ENCODE measurements at regions not wholly inside any gene's neighbourhood (a gene's known extent, or its start where the extent isn't known, plus 50 kb on each side); places are given as distances from the start of the nearest gene placed in this dataset.
"Not testable (repeated sequence)": the region's sequence is repeated elsewhere in the genome, so short reads cannot be mapped to it uniquely, and the experiment has no call there.

DNA sequence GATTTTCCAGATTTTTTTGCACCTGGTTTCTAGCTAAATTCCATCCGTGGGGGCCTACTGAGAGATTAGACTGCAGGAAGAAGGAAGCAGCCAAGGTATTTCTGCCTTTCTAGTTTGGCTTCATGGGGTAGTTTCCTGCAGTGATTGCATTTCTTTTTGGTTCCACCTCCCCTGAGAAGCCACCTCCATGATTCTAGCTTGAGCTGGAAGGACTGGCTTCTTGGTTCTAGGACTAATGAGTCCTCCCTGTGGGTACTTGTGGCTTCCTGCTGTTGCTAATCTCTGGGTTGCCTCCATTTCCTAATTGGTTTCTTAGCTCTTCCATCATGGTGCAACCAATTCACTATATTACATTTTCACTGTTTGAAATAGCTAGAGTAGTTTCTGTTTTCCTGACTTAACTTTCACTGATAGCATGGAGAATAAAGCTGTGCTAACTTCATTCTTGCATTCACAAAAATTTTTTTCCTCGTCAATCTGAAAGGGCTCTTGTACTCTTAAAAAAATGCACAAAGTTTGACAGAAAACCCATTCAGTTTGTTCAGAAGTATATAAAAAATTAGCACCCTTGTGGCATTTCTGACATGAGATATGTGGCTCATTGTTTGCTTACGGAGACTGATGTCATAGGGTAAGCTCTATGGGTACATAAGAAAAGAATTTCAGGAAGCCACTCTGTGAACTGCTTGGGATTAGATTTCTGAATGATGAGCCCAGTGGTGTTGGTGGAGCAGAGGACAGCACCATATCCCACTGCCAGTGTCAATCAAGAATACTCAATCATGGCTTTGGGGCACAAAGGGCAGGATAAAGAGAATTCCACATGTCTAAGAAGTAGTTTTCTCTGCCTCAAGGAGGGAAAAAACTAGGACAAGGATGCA is 242.8 kb upstream of the RBMS1 start:
- DNase-seq: no peak

DNA sequence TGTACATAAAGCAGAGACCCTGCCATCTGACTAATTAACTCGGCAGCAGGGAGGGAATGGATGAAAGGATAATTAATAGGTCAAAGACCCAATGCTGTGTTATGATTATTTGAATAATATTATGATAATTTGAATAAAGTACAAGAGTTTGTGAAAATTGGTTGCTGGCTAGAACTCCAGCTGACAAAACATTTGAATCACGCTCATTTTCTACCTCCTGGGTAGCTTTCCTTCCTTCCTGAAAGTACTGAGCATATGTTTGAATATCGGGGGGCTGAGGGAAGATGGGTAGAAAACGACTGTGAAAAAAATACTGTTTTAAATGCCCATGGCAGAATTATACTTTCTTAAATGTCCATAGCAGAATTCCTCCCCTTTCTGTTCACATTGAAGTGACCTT is 243.6 kb upstream of the RBMS1 start:
- DNase-seq: no peak

DNA sequence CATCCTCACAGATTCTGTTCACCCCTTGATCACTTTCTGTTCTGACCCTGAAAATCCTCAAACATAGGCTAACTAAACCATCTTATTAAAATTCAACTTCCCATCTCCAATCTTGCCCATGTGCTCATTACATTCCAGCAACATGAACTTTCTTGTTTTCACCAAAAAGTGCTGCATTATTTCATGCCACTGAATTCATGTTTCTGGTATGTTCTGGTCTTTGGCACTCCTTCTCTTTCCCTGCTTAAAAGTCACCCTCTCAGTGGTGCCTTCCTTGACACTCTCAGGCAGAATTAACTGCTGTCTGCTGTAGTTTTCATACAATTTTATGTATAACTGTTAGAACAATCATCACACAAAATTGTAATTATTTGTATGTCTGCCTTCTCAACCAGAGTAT is 247.7 kb upstream of the RBMS1 start:
- DNase-seq: no peak

DNA sequence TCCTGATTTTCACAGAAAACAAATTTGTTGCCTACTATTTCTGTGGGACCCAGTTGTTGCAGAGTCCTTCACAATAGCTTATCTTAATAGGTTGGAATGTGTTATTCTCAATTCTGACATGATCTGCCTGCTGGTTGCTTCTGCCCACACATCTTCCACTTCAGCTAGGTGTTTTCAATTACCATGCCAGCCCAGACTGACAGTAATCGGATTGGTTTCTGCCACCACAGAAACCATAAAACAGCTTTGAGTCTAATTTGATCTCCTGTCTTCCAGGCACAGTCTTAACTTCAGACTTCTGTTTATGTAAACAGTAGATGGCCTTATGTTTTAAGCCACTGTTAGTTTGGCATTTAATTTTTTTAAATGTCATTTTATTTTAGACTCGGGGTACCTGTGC is 248.2 kb upstream of the RBMS1 start:
- no peak for DNase-seq

DNA sequence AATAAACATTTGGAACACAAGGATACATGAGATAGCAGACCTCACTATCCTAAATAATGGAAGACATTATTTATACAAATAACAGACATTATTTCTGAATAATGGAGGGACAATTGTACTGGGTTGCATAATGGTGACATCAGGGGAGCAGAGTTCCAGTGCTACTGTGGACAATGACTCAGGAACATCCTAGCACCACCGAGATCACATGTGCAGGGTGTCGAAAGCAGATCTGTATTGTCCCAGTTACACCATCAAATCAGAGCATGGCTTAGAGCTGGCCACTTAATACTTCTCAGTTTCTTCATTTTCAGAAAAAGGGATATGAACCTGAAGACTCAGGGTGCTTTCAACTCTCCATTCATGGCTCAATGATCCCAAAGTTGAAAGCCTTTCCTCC is 249.1 kb upstream of the RBMS1 start:
- DNase-seq: no peak

DNA sequence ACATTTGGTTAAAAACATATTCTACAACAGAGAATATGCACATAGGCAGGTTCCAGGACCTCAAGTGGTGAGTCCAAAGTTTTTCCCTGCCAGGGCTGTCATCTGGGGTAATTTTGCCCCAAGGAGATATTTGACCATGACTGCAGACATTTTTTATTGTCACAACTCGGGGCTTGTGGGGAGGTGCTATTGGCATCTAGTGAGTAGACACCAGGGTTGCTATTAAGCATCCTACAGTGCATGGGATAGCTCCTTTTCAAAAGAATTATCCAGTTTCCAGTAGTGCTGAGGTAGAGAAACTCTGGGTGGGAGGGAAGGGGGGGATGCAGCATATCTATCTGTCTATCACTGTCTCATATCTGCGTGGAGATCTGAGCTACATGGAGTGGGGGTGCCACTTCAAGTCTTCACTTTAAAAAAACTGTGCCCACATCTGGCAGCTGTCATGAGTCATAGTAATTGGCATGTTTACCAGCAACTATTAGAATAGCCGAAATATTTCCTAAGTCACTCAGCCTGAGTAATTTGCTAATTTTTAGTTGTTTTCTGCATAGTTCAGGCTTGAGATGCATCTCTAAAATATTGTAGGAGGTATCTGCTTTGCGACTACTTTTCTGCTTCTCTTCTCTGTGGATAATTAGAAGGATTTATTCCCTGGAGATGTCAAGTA is 254.0 kb upstream of the RBMS1 start:
- DNase-seq: peak; percentile 22 to 80

DNA sequence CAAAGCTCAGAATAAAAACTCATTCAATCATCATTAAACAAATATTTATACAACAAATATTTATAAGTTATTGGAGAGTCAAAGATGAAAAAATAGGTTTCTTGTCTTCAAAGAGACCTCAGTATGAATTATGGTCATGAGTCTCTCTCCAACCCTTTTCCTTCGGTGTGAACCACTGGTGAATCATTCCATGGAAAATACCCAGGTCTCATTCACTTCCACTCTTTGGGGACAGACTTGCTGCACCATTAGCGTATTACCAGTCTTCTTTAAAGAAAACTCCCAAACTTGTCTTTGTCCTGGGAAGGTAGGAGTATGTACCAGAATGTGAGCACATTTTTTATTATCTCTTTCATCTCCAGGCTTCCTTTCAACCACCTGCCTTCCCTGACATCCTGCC is 257.4 kb upstream of the RBMS1 start:
- DNase-seq: no peak

DNA sequence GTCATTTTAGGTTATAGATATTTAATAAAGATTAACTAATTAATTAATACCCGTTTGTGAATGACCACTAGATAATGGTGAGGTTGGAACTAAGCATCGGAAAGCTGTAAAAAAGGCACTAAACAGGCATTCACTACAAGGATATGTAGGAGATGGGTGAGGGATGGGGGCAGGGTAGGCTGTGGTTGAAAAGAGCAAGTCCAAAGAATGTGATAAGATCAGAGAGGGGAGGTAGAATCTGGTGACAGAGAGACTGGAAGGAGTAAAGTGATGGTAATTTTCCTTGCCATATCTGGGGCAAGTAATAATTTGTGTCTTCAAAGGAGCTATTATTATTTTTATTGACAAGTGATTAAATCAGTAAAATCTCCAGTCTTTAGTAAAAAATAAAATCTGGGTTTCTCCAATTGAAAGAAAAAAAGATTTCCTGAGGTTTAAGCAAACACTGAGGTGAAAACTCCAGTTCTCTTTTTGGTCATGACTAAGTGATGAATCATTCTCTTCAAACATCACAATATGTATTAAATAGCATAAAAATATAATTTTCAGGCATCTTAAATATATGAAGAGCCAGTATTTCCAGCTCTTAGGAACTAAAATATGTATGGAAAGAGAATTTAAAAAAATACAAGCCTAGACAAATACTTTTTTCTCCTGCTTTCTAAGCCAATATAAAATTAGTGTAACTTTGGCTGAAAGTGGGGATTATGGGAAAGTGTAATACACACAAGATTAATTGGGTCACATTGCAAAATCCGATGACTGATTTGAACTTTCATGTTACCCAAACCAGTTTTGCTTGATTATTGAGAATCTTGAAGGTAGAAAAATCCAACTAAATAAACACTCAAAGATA is 259.1 kb upstream of the RBMS1 start:
- DNase-seq: peak; percentile 1 to 55

DNA sequence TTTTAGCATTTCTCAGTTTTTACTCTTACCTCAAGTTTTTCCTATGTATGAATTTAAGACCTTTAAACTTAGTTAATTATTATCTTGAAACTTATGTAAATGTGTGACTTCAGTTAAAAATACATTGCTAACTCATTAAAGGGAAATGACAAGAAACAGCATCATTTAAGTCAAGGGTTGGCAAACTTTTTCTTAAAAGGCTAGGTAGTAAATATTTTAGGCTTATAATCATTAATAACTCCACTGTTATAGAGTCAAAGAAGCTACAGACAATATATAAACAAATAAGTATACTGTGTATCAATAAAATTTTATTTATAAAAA is 259.7 kb upstream of the RBMS1 start:
- DNase-seq: no peak

DNA sequence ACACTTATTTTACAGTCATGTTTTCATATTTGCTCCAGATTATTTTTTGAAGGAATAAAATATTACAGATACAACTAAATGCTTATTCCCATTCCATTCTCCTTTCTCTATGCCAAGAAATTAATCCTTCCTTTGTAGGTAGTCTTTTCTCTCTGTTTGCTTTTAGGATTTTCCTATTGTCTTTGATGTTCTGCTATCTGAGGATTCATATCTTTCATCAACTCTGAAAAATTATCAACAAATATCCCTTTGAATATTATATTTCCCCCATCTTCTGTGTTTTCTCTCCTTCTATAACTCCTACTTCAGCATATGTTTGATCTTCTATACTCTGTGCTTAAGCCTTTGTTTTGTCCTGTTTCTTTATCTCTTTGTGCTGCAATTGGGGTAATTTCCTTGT is 260.4 kb upstream of the RBMS1 start:
- no peak for DNase-seq

DNA sequence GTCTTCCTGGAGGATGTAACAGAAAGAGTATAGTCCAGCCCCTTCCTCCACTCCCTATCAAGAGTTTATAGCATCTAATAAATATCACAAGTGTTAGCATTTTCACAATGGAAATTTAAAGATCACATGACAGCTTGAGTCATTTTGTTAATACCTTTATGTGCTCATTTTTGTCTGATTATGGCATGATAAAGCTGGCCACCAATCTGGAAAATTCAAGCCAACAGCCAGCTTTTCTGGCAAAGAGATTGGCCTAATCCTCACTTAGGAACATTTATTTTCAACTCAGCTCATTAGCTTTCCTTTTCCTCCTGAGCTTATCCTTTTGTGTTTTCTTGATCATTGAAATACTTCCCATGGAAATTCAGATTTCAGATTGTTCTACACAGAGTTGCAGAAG is 262.9 kb upstream of the RBMS1 start:
- no peak for DNase-seq

DNA sequence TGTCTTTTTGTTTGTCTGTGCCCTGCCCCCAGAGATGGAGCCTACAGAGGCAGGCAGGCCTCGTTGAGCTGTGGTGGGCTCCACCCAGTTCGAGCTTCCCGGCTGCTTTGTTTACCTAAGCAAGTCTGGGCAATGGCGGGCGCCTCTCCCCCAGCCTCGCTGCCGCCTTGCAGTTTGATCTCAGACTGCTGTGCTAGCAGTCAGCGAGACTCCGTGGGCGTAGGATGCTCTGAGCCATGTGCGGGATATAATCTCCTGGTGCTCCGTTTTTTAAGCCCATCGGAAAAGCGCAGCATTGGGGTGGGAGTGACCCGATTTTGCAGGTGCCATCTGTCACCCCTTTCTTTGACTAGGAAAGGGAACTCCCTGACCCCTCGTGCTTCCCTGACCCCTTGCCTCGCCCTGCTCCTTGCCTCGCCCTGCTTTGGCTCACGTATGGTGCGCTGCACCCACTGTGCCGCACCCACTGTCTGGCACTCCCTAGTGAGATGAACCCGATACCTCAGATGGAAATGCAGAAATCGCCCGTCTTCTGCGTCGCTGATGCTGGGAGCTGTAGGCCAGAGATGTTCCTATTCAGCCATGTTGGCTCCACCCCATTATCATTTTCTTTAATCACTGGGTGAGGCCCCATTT is 269.0 kb upstream of the RBMS1 start:
- not testable (repeated sequence) for DNase-seq

DNA sequence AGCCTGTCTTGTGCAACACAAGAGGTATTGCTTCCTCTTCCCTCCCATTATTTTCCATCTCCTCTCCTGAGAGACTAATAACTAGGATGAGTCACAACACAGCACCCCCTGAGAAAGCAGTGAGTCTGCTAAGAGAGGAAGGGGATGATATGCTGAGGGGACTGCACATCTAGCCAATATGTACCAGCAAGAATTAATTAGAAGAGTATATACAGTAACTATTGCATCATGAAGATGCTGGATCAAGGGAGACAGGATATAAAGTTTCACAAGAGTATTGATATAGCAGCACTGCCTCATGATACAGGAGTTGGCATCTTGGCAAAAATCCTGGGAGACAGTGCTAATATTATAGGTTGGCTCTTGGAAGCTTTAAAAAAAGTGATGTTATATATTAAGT is 289.9 kb upstream of the RBMS1 start:
- DNase-seq: no peak

DNA sequence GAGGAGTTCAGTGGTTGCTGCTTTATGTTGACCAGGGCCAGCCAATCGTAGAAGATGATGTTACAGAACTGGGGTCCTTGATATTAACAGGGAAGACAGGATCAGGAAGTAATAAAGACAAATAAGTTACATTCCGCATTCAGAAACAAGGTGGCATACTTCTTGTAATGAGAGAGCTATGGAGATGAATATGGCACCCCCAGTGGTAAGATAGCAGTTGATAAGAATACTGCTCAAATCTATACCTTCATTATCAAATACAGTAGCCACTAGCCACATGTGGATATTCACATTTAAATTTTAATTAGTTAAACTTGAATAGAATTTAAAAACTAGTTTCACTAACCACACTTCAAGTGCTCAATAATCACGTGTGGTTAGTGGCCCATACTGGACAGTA is 290.4 kb upstream of the RBMS1 start:
- no peak for DNase-seq

DNA sequence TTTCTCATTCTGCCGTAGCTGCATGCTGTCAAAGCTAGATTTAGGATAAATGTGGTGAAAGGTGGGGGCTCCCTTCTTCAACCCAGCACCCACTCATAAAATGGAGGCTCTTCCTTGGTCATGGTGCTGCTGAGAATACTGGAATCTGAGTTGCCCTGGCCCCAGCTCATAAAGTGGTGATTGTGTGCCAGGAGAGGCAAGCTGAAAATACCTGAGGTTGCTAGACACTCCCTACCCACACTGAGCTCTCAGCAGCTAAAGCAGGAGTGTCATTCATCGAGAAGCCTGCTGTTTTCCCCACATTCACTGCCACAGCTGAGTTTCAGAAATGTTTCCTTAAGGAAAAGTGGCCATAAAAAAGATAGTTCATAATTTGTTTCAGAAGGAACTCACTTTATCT is 297.1 kb upstream of the RBMS1 start:
- DNase-seq: no peak

DNA sequence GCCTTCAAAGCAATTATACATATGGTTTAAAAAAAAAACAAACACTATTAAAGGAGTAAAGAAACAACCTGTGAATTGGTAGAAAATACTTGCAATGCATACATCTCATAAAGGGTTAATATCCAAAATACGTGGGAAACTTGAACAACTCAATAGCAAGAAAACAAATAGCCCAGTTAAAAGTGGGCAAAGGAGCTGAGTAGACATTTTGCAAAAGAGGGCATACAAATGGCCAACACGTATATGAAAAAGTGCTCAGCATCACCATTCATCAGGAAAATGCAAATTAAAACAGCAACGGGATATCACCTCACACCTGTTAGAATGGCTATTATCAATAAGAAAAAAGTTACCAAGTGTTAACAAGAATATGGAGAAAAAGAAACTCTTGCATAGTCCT is 298.3 kb upstream of the RBMS1 start:
- no peak for DNase-seq

DNA sequence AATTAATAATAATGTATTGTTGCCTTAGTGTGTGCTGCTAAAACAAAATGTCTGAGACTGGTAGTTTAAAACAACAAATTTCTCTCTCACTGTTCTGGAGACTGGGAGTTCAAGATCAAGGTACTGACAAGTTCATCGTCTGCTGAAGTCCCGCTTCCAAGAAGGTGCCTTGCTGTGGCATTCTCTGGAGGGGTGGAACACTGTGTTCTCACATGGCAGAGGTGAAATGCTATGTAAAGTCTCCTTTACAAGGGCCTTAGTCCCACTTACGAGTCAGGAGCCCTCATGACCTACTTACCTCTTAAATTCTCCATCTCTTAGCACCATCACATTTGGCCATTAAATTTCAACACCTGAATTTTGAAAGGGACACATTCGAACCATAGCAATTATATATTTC is 299.2 kb upstream of the RBMS1 start:
- DNase-seq: no peak

DNA sequence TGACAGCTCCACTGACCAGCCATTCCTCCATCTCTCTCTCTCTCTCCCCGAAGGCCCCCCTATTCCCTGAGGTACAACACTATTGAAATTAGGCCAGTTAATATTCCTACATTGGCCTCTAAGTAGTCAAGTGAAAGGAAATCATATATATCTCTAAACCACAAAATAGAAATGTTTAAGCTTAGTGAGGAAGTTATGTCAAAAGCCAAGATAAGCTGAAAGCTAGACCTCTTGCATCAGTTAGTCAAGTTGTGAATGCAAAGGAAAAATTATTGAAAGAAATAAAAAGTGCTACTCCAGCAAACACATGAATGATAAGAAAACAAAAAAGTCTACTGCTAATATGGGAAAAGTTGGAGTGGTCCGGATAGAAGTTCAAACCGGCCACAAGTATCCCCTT is 301.3 kb upstream of the RBMS1 start:
- DNase-seq: no peak

DNA sequence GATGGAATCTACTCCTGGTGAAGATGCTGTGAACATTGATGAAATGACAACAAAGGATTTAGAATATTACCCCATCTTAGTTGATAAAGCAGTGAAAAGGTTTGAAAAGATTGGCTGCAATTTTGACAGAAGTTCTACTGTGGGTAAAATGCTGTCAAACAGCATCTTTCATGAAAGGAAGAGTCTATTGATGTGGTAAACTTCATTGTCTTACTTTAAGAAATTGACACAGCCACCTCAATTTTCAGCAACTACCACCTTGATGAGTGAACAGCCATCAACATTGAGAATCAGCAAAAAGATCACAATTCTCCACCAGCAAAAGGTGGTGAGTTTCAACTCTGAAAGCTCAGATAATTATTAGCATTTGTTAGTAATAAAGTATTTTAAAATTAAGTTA is 310.3 kb upstream of the RBMS1 start:
- DNase-seq: no peak

DNA sequence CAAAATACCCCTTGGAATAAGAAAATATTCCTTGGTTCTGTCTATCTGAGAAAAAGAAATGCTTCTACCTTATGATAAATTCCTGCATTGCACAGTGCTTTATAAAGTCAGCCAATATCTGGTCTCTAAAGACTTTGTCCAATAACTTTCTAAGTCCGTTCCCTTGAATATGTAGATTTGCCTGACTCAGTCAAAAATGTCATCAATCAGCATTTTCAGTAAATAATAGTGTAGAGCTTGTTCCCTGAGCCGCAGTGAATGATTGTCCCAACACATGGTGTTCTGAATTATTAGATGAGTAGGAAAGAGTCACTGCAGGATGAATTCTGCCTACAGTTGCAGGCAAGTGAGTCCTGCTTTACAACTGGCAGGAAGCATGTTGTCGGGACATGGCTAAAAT is 316.8 kb upstream of the RBMS1 start:
- no peak for DNase-seq

DNA sequence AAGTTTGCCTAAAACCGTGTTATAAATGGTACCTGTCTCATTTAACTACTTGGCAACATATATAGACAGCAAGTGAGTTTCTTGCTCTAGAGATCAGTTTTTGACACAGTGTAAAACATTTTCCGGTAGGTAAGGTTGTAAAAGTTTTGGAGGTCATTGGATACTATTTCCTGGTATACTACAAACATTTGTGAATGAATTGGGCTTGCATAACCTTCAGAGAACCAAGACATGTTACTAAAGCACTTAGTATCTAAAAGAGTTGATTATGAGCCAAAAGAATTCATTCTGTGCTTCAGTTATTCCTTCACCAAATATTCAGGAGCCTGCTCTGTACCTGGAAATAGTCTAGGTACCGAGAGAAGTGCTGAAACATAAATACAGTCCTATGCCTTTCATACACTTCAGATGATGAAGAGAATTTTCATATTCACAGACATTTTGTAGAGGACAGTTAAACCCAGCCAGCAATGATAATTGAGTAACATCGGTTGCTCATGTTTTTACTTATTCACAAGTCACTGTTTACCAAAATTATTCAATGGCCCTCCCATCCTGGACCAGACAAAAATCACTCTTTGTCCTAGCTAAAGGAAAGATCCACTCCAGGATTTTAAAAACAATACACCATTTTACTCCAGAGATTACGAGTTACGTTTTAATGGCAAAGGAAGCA is 319.4 kb upstream of the RBMS1 start:
- DNase-seq: no peak

DNA sequence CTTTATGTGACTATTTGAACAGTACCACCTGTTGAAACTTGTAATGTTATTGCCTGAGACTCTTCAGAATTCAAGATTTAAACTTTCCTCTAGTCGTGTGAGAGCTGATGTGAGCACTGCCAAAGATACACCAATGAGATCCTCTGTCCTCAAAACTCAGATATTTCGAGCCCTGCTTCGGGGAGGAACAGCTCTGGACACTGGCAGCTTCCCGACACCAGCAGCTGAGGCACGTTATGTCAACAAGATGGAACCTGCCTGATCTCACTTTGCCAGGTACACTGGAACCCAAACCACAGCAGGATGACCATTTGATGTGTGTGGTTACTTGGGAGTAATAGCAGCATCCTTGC is 319.9 kb upstream of the RBMS1 start:
- no peak for DNase-seq

DNA sequence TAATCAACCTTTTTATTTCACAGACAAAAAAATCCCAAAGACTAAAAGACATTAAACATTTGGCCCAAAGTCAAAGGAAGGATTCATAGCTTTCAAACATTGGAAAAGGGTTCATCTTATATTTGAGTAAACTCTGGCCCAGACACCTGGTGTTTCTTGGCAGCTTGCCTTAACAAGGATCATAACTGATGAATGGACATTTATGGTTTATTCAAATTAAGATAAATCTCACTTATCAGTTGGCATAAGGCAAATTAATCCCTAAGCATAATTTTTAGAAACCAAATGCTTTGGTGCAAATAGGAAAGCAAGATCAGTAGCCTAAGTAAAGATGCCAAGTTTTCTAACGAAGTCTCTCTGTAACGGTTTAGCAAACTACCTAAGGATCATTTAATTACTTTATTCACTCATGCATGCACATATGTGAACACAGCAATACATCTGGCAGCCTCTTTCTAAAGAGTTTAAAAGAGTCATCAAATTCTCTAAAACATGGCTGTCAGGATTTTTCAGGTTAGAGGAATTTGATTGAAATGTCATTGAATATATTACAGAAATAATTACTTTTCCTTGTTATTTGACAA is 323.4 kb upstream of the RBMS1 start:
- DNase-seq: no peak
